Epithelial cell of proximal tubule (primary cell): ENCODE measurements at regions not wholly inside any gene's neighbourhood (a gene's known extent, or its start where the extent isn't known, plus 50 kb on each side); places are given as distances from the start of the nearest gene placed in this dataset.

Source experiments
- DNase-seq: peaks from one replicate; pipeline ENCODE4 v3.0.0-alpha.2; 2011; ENCODE audit warnings: low read depth
- H3K4me3 ChIP-seq: 2 replicates; pipeline ENCODE4 v1.5.1; 2011; ENCODE audit warnings: low read depth, mild to moderate bottlenecking, low read length
- CTCF ChIP-seq: conservative IDR thresholded peaks from 2 replicates; pipeline ENCODE4 v1.5.1; 2012; ENCODE audit warnings: low read depth, mild to moderate bottlenecking, low read length

- no peak for DNase-seq
- no peak for TF ChIP-seq CTCF
- no peak overlapping the region for H3K4me3 ChIP-seq
Measured at GRCh38 chr5:154547551-154547950, 69.5 kb upstream of the HAND1 start.

GRCh38 chr5:154546719-154547118 lies 68.7 kb upstream of the HAND1 start:
- no peak for DNase-seq
- H3K4me3 ChIP-seq, result no peak overlapping the region
- no peak for TF ChIP-seq CTCF

- H3K4me3 ChIP-seq, result no peak overlapping the region
- no peak for DNase-seq
- TF ChIP-seq CTCF, result no peak
Measured at GRCh38 chr5:154544646-154545045, 66.6 kb upstream of the HAND1 start.

GRCh38 chr5:154543380-154543779 lies 65.4 kb upstream of the HAND1 start:
- DNase-seq, result no peak
- no peak overlapping the region for H3K4me3 ChIP-seq
- TF ChIP-seq CTCF, result no peak

- no peak overlapping the region for H3K4me3 ChIP-seq
- TF ChIP-seq CTCF, result no peak
- no peak for DNase-seq
Measured at GRCh38 chr5:154542581-154542980, 64.6 kb upstream of the HAND1 start.

GRCh38 chr5:154542000-154542399 lies 64.0 kb upstream of the HAND1 start:
- TF ChIP-seq CTCF, result no peak

GRCh38 chr5:154541553-154541952 lies 63.5 kb upstream of the HAND1 start:
- no peak for TF ChIP-seq CTCF
- no peak for DNase-seq
- no peak overlapping the region for H3K4me3 ChIP-seq

More at GRCh38 chr5:154542000-154542399, 64.0 kb upstream of the HAND1 start:
- H3K4me3 ChIP-seq, result no peak overlapping the region
- DNase-seq, result no peak
